ENCODE measurements at regions not wholly inside any gene's neighbourhood (a gene's known extent, or its start where the extent isn't known, plus 50 kb on each side); places are given as distances from the start of the nearest gene placed in this dataset.
"Not testable (repeated sequence)": the region's sequence is repeated elsewhere in the genome, so short reads cannot be mapped to it uniquely, and the experiment has no call there.

- no peak for TF ChIP-seq POLR2A (IDR thresholded peaks at IDR 0.05)
- TF ChIP-seq CTCF (IDR thresholded peaks at IDR 0.05) = no peak
- WGBS (ENCODE audit: insufficient coverage, low coverage, low lambda C conversion rate, missing lambda C conversion rate) = 67% methylated on average over 3 of the region's 3 CpGs
- no peak overlapping the region for H3K27ac ChIP-seq
- ATAC-seq (no peak), DNase-seq (no peak)
- no peaks in the 10 kb centered on the region for H3K36me3 ChIP-seq
- intact Hi-C loops (cut with DNase I) = no loop called here
- H3K9me3 ChIP-seq = no peaks in the 10 kb centered on the region
- H3K4me3 ChIP-seq = no peak overlapping the region
- no peaks in the 10 kb centered on the region for H3K27me3 ChIP-seq
- H3K4me1 ChIP-seq = no peaks in the 10 kb centered on the region
Observed at GRCh38 chr5:54870271-54870670, 115.1 kb downstream of the ESM1 start.

- no peaks in the 10 kb centered on the region for H3K4me1 ChIP-seq
- H3K27ac ChIP-seq = no peak overlapping the region
- no peak for DNase-seq
- WGBS (ENCODE audit: insufficient coverage, low coverage, low lambda C conversion rate, missing lambda C conversion rate) = 73% methylated on average over 1 of the region's 1 CpG
- H3K36me3 ChIP-seq = no peaks in the 10 kb centered on the region
- intact Hi-C loops (cut with DNase I) = no loop called here
- TF ChIP-seq POLR2A (IDR thresholded peaks at IDR 0.05) = no peak
- H3K9me3 ChIP-seq = no peaks in the 10 kb centered on the region
- H3K27me3 ChIP-seq = no peaks in the 10 kb centered on the region
- H3K4me3 ChIP-seq = no peak overlapping the region
- no peak for ATAC-seq
Observed at GRCh38 chr5:54869691-54870090, 115.7 kb downstream of the ESM1 start.

GRCh38 chr5:54868511-54869483, 116.6 kb downstream of the ESM1 start:
- H3K27ac ChIP-seq = no peak overlapping the region
- DNase-seq = no peak
- whole genome bisulfite sequencing (ENCODE audit: insufficient coverage, low coverage, low lambda C conversion rate, missing lambda C conversion rate) = 82% methylated on average over 7 of the region's 12 CpGs
- TF ChIP-seq CTCF (IDR thresholded peaks at IDR 0.05) (no peak), POLR2A (IDR thresholded peaks at IDR 0.05) (no peak)
- H3K27me3 ChIP-seq = no peaks in the 10 kb centered on the region
- no peaks in the 10 kb centered on the region for H3K36me3 ChIP-seq
- ATAC-seq = no peak
- H3K9me3 ChIP-seq = no peaks in the 10 kb centered on the region
- intact Hi-C loops (cut with DNase I) = no loop called here
- no peak overlapping the region for H3K4me3 ChIP-seq
- H3K4me1 ChIP-seq = no peaks in the 10 kb centered on the region

- Histone ChIP-seq H3K27ac (no peak overlapping the region), H3K4me3 (no peak overlapping the region), H3K27me3 (no peaks in the 10 kb centered on the region), H3K9me3 (no peaks in the 10 kb centered on the region), H3K4me1 (no peaks in the 10 kb centered on the region), H3K36me3 (no peaks in the 10 kb centered on the region)
- peak; percentile 69 to 72 (median 70) for TF ChIP-seq CTCF (IDR thresholded peaks at IDR 0.05)
- TF ChIP-seq POLR2A (IDR thresholded peaks at IDR 0.05) = no peak
- ATAC-seq (peak; percentile 67 to 82 (median 78)), DNase-seq (no peak)
- 17% methylated on average over 7 of the region's 7 CpGs for WGBS (ENCODE audit: insufficient coverage, low coverage, low lambda C conversion rate, missing lambda C conversion rate)
- intact Hi-C loops (cut with DNase I) = no loop called here
Observed at GRCh38 chr5:54867310-54867944, 118.0 kb downstream of the ESM1 start.

- H3K36me3 ChIP-seq; ATAC-seq; H3K4me3 ChIP-seq; H3K4me1 ChIP-seq; H3K27ac ChIP-seq; H3K27me3 ChIP-seq; H3K9me3 ChIP-seq; DNase-seq; intact Hi-C loops (cut with DNase I): not testable (repeated sequence)
- 95% methylated on average over 7 of the region's 44 CpGs for WGBS (ENCODE audit: insufficient coverage, low coverage, low lambda C conversion rate, missing lambda C conversion rate)
Observed at GRCh38 chr5:54864911-54865515, 120.4 kb downstream of the ESM1 start.

Data from right lobe of liver (tissue), 6 donors.